Fibroblast of villous mesenchyme (primary cell): ENCODE measurements at regions not wholly inside any gene's neighbourhood (a gene's known extent, or its start where the extent isn't known, plus 50 kb on each side); places are given as distances from the start of the nearest gene placed in this dataset.

Source experiments
- DNase-seq: peaks from one replicate; pipeline ENCODE4 v3.0.0-alpha.2; 2010; ENCODE audit warnings: low read depth
- H3K4me3 ChIP-seq: 2 replicates; pipeline ENCODE4 v1.5.1; 2011; ENCODE audit warnings: low read depth, mild to moderate bottlenecking, low read length
- CTCF ChIP-seq: IDR thresholded peaks from 2 replicates; pipeline ENCODE4 v1.5.1; 2012; ENCODE audit warnings: low read depth, mild to moderate bottlenecking, low read length; ENCODE audit not compliant: insufficient read depth

DNA sequence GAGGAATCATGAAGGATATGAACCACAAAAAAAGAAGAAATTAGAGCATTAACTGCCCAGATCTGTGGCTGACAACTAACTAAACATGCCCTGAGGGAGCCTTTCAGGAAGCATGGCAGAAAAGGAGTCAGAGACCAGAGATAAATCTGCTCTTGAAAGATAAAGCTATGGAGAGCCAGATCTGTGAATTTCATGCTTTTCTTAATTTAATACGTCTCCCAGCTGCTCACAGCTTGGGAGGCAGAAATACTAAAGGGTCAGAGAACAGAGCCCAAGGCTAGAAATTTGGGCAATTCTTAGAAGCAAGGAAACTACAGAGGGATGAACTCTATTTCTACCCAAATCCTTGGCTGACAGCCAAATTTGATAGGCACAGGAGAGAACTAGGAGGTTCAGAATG is 223.0 kb upstream of the DPP10 start:
- H3K4me3 ChIP-seq: no peak overlapping the region
- no peak for TF ChIP-seq CTCF
- no peak for DNase-seq

- DNase-seq: no peak
- no peak overlapping the region for H3K4me3 ChIP-seq
- no peak for TF ChIP-seq CTCF
Measured at GRCh38 chr2:114222344-114222743, 220.1 kb upstream of the DPP10 start.

DNA sequence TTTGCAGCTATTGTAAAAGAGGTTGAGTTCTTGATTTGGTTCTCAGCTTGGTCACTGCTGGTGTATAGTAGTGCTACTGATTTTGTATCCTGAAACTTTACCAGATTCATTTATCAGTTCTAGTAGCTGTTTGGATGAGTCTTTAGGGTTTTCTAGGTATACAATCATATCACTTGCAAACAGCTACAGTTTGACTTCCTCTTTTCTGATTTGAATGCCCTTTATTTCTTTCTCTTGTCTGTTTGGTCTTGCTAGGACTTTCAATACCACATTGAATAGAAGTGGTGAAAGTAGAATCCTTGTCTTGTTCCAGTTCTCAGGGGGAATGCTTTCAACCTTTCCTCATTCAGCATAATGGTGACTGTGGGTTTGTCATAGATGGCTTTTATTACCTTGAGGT is 210.5 kb upstream of the DPP10 start:
- H3K4me3 ChIP-seq: no peak overlapping the region
- no peak for DNase-seq
- TF ChIP-seq CTCF: no peak

DNA sequence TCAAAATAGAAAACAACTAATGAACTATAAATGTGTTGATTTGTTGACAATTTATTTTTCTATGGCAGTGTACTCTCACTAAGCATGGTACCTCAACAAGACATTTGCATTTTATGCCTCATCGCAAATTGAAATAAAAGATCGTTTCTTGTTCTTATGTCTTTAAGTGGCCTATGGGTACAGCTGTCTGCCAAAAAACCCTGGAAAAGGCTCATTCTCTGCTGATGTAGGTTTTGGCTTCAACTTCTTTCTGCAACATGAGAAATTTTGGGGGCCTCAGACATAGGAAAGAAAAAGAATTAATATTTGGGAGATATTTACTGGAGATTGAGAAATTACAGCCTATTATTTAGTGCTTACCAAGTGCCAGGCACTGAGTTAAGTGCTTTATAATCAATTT is 205.1 kb upstream of the DPP10 start:
- no peak for TF ChIP-seq CTCF
- no peak for DNase-seq
- no peak overlapping the region for H3K4me3 ChIP-seq

GRCh38 chr2:114238910-114239559 is 203.4 kb upstream of the DPP10 start:
- no peak for DNase-seq
- no peak overlapping the region for H3K4me3 ChIP-seq
- TF ChIP-seq CTCF: no peak

- no peak for DNase-seq
- H3K4me3 ChIP-seq: no peak overlapping the region
- TF ChIP-seq CTCF: no peak
Measured at GRCh38 chr2:114248648-114249047, 193.8 kb upstream of the DPP10 start.

GRCh38 chr2:114252713-114253112 is 189.7 kb upstream of the DPP10 start:
- no peak for TF ChIP-seq CTCF
- DNase-seq: no peak
- H3K4me3 ChIP-seq: no peak overlapping the region
